ENCODE measurements at regions not wholly inside any gene's neighbourhood (a gene's known extent, or its start where the extent isn't known, plus 50 kb on each side); places are given as distances from the start of the nearest gene placed in this dataset.

- TF ChIP-seq SUZ12 (IDR thresholded peaks at IDR 0.05; ENCODE audit: extremely low read depth, insufficient read depth, insufficient read length), result no peak
- no peak for TF ChIP-seq YY1 (IDR thresholded peaks at IDR 0.05; ENCODE audit: insufficient read depth, insufficient read length)
These were observed 618.6 kb downstream of the EPM2A start for GRCh38 chr6:145116591-145117178.

All from NT2/D1 (cell line).